A673 (cell line): ENCODE measurements at regions not wholly inside any gene's neighbourhood (a gene's known extent, or its start where the extent isn't known, plus 50 kb on each side); places are given as distances from the start of the nearest gene placed in this dataset.
A peak's percentile ranks its signal among the peaks of the same experiment; 100 is the strongest.
"Not testable (repeated sequence)": the region's sequence is repeated elsewhere in the genome, so short reads cannot be mapped to it uniquely, and the experiment has no call there.

ENCODE experiments used
- BruUV-seq: library from RNA; stranded (reverse); fragments of 400-500 nt; replicated peaks from 2 replicates; lab custom pipeline; 2021; lab: Mats Ljungman, UMichigan
- CTCF ChIA-PET: fragments of 300-600 bp; sonication (Branson Sonifier 250); formaldehyde crosslinking; loops from one replicate; lab custom pipeline; 2022; ENCODE audit warnings: antibody characterized with exemption; lab: Charles Lee
- POLR2A ChIA-PET: fragments of 300-600 bp; sonication (Branson Sonifier 250); formaldehyde crosslinking; loops from one replicate; lab custom pipeline; 2022; ENCODE audit warnings: antibody characterized with exemption; ENCODE audit not compliant: low non-redundant PET; lab: Charles Lee
- DNase-seq: peaks from one replicate; pipeline ENCODE4 v3.0.0-alpha.2; 2015; ENCODE audit warnings: low spot score
- H3K27ac ChIP-seq: fragments of 200-600 bp; sonication (generic); 2 replicates; pipeline ENCODE4 v1.5.1; 2016; ENCODE audit warnings: mixed run types, low read depth, mild to moderate bottlenecking, mixed read lengths, antibody characterized with exemption, low read length; ENCODE audit not compliant: poor library complexity, severe bottlenecking
- H3K27me3 ChIP-seq: fragments of 200-600 bp; sonication (generic); replicated peaks from 2 replicates; pipeline ENCODE4 v1.6.1; 2017; ENCODE audit warnings: mixed run types, low read depth, mild to moderate bottlenecking, mixed read lengths, antibody characterized with exemption, low read length; ENCODE audit not compliant: insufficient read depth, poor library complexity
- H3K36me3 ChIP-seq: fragments of 200-600 bp; sonication (generic); 2 replicates; pipeline ENCODE4 v1.6.1; 2016; ENCODE audit warnings: mixed run types, mild to moderate bottlenecking, mixed read lengths, antibody characterized with exemption, low read length; ENCODE audit not compliant: insufficient read depth, poor library complexity, severe bottlenecking
- H3K4me1 ChIP-seq: fragments of 200-600 bp; sonication (generic); 2 replicates; pipeline ENCODE4 v1.6.1; 2017; ENCODE audit warnings: mixed run types, mild to moderate bottlenecking, mixed read lengths, antibody characterized with exemption, low read length; ENCODE audit not compliant: insufficient read depth, poor library complexity, severe bottlenecking
- H3K4me3 ChIP-seq: fragments of 200-600 bp; sonication (generic); 2 replicates; pipeline ENCODE4 v1.5.1; 2016; ENCODE audit warnings: low read depth, mixed run types, mild to moderate bottlenecking, mixed read lengths, low read length; ENCODE audit not compliant: poor library complexity, severe bottlenecking
- H3K9me3 ChIP-seq: fragments of 200-600 bp; sonication (generic); 2 replicates; pipeline ENCODE4 v1.6.1; 2016; ENCODE audit warnings: mixed run types, low read depth, mild to moderate bottlenecking, mixed read lengths, antibody characterized with exemption, low read length; ENCODE audit not compliant: poor library complexity, severe bottlenecking
- EZH2 ChIP-seq: fragments of 200-600 bp; sonication (generic); IDR thresholded peaks from 2 replicates; pipeline ENCODE4 v1.6.1; 2017; ENCODE audit warnings: borderline replicate concordance, low read depth, mild to moderate bottlenecking, mixed read lengths, antibody characterized with exemption, low read length; ENCODE audit not compliant: poor library complexity, severe bottlenecking
- intact Hi-C: fragments of 100-400 bp; cut with micrococcal nuclease; formaldehyde crosslinking; loops from one replicate; pipeline ENCODE4 v1.10.0; 2022; ENCODE audit not compliant: unreplicated experiment
- TF ChIP-seq, protein P1 (sequence below): fragments of 300-800, 200-600 bp; sonication (generic); conservative IDR thresholded peaks from 2 replicates; pipeline ENCODE4 v1.5.1; 2017; ENCODE audit warnings: low read depth, mild to moderate bottlenecking, antibody characterized with exemption, low read length, moderate library complexity, mixed read lengths

DNA sequence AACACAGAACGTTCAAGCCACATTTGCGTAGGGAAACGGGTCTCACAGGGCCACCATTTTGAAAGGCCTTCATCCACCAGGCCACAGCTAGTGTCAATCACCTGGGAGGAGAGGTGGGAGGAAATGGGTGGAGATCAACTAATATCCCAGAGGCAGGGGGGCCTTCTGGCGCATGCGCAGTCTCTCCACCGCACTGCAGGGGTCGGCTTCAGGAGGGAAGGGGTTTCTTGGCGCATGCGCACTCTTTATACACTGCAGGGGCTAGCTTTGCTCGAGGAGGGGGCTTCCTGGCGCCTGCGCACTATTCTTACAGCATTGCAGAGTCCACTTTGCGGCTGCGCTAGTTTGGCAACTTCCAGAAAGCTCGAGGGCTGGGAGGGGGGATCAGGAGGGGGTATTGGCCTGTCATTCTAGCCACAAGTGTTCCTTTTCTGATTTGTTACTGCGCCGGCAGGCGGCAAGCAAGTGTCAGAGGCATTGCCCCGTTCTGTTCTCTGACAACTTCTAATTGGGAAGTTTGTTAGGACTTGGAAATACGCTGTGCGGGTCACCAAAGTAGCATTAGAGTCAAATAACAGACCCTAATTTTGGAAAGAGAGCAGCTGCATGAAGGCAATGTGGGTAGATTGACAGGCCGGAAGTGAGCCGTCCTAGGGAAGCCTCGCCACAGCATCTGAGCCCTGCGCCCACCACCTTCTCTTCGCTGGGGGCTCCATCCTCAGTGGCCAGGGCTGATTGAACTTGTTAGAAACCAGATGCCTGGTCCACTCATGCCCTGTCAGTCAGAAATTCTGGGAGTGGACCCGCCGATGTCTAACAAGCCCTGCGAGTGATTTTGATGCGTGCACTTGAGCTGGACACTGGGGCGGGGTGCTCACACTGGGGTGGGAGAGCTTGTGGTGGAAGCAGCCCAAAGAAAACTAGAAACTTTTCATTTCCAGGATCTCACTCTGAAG, 173.5 kb upstream of the NDN start:
- H3K27me3 ChIP-seq, result no peaks in the 10 kb centered on the region
- intact Hi-C loops, result loop anchor here (10.0 kb wide), 1 partner anchor 66 kb away; no protein-coding TSS in a partner anchor
- DNase-seq, result no peak
- no peak overlapping the region for H3K27ac ChIP-seq
- H3K36me3 ChIP-seq, result no peaks in the 10 kb centered on the region
- H3K4me1 ChIP-seq, result no peaks in the 10 kb centered on the region
- peaks cover 21% of the 10 kb centered on the region for H3K9me3 ChIP-seq
- TF ChIP-seq, protein P1, sequence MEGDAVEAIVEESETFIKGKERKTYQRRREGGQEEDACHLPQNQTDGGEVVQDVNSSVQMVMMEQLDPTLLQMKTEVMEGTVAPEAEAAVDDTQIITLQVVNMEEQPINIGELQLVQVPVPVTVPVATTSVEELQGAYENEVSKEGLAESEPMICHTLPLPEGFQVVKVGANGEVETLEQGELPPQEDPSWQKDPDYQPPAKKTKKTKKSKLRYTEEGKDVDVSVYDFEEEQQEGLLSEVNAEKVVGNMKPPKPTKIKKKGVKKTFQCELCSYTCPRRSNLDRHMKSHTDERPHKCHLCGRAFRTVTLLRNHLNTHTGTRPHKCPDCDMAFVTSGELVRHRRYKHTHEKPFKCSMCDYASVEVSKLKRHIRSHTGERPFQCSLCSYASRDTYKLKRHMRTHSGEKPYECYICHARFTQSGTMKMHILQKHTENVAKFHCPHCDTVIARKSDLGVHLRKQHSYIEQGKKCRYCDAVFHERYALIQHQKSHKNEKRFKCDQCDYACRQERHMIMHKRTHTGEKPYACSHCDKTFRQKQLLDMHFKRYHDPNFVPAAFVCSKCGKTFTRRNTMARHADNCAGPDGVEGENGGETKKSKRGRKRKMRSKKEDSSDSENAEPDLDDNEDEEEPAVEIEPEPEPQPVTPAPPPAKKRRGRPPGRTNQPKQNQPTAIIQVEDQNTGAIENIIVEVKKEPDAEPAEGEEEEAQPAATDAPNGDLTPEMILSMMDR, result no peak
- TF ChIP-seq EZH2, result no peak
- BruUV-seq, result no TSS peak
- ChIA-PET CTCF (no interaction called here), POLR2A (no interaction called here)
- H3K4me3 ChIP-seq, result no peak overlapping the region

GRCh38 chr15:23866832-23867231, 179.7 kb upstream of the NDN start:
- H3K9me3 ChIP-seq, result peaks cover 14% of the 10 kb centered on the region
- no peaks in the 10 kb centered on the region for H3K27me3 ChIP-seq
- no peak overlapping the region for H3K4me3 ChIP-seq
- peak; percentile 12 for DNase-seq
- BruUV-seq, result no TSS peak
- TF ChIP-seq EZH2, result no peak
- TF ChIP-seq, protein P1, result peak; percentile 34; the same call in 1 of the 2 replicates
- H3K27ac ChIP-seq, result no peak overlapping the region
- no peaks in the 10 kb centered on the region for H3K4me1 ChIP-seq
- no peaks in the 10 kb centered on the region for H3K36me3 ChIP-seq
- ChIA-PET CTCF (no interaction called here), POLR2A (no interaction called here)
- intact Hi-C loops, result loop anchor here (10.0 kb wide), 1 partner anchor 72 kb away; no protein-coding TSS in a partner anchor

- H3K4me1 ChIP-seq, result no peaks in the 10 kb centered on the region
- H3K9me3 ChIP-seq, result peaks cover 16% of the 10 kb centered on the region
- TF ChIP-seq, protein P1, result no peak
- TF ChIP-seq EZH2, result no peak
- CTCF ChIA-PET, result no interaction called here
- intact Hi-C loops, result loop anchor here (10.0 kb wide), 1 partner anchor 75 kb away; no protein-coding TSS in a partner anchor
- H3K27ac ChIP-seq, result no peak overlapping the region
- no peak for DNase-seq
- H3K27me3 ChIP-seq, result no peaks in the 10 kb centered on the region
- no peaks in the 10 kb centered on the region for H3K36me3 ChIP-seq
- BruUV-seq, result no TSS peak
- POLR2A ChIA-PET, result no interaction called here
- no peak overlapping the region for H3K4me3 ChIP-seq
Measured at GRCh38 chr15:23869396-23869795, 182.3 kb upstream of the NDN start.

- BruUV-seq, H3K27me3 ChIP-seq, intact Hi-C loops, H3K36me3 ChIP-seq, H3K4me1 ChIP-seq, CTCF ChIA-PET, DNase-seq, H3K27ac ChIP-seq, POLR2A ChIA-PET, H3K4me3 ChIP-seq: not testable (repeated sequence)
- peaks cover 32% of the 10 kb centered on the region for H3K9me3 ChIP-seq
Measured at GRCh38 chr15:23873613-23874012, 186.5 kb upstream of the NDN start.
